ENCODE measurements at regions not wholly inside any gene's neighbourhood (a gene's known extent, or its start where the extent isn't known, plus 50 kb on each side); places are given as distances from the start of the nearest gene placed in this dataset.
"Not testable (repeated sequence)": the region's sequence is repeated elsewhere in the genome, so short reads cannot be mapped to it uniquely, and the experiment has no call there.

GRCh38 chr1:244144053-244144452 is 93.0 kb downstream of the ZBTB18 start:
- Mint-ChIP-seq H3K27ac (no peak overlapping the region), H3K36me3 (ENCODE audit: low read depth) (no peaks in the 10 kb centered on the region), H3K27me3 (ENCODE audit: low read depth) (peaks cover 2% of the 10 kb centered on the region), H3K4me3 (no peak overlapping the region), H3K4me1 (ENCODE audit: low read depth) (no peaks in the 10 kb centered on the region), H3K9me3 (no peaks in the 10 kb centered on the region)
- DNase-seq (ENCODE audit: low spot score), result no peak

- no peak for DNase-seq (ENCODE audit: low spot score)
- no peaks in the 10 kb centered on the region for H3K4me1 Mint-ChIP-seq (ENCODE audit: low read depth)
- no peaks in the 10 kb centered on the region for H3K36me3 Mint-ChIP-seq (ENCODE audit: low read depth)
- no peak overlapping the region for H3K4me3 Mint-ChIP-seq
- no peak overlapping the region for H3K27ac Mint-ChIP-seq
- no peaks in the 10 kb centered on the region for H3K9me3 Mint-ChIP-seq
- no peaks in the 10 kb centered on the region for H3K27me3 Mint-ChIP-seq (ENCODE audit: low read depth)
Measured at GRCh38 chr1:244150071-244150470, 99.0 kb downstream of the ZBTB18 start.

GRCh38 chr1:244150665-244151064 is 99.6 kb downstream of the ZBTB18 start:
- no peak for DNase-seq (ENCODE audit: low spot score)
- H3K4me1 Mint-ChIP-seq (ENCODE audit: low read depth), result no peaks in the 10 kb centered on the region
- H3K27ac Mint-ChIP-seq, result no peak overlapping the region
- H3K9me3 Mint-ChIP-seq, result no peaks in the 10 kb centered on the region
- H3K36me3 Mint-ChIP-seq (ENCODE audit: low read depth), result no peaks in the 10 kb centered on the region
- H3K4me3 Mint-ChIP-seq, result no peak overlapping the region
- H3K27me3 Mint-ChIP-seq (ENCODE audit: low read depth), result no peaks in the 10 kb centered on the region

- Mint-ChIP-seq H3K27me3 (ENCODE audit: low read depth) (no peaks in the 10 kb centered on the region), H3K27ac (no peak overlapping the region), H3K36me3 (ENCODE audit: low read depth) (no peaks in the 10 kb centered on the region), H3K4me1 (ENCODE audit: low read depth) (no peaks in the 10 kb centered on the region), H3K9me3 (no peaks in the 10 kb centered on the region), H3K4me3 (no peak overlapping the region)
- DNase-seq (ENCODE audit: low spot score), result no peak
Measured at GRCh38 chr1:244151537-244151936, 100.5 kb downstream of the ZBTB18 start.

- Mint-ChIP-seq H3K4me1 (ENCODE audit: low read depth) (no peaks in the 10 kb centered on the region), H3K27ac (no peak overlapping the region), H3K9me3 (no peaks in the 10 kb centered on the region), H3K4me3 (no peak overlapping the region), H3K36me3 (ENCODE audit: low read depth) (no peaks in the 10 kb centered on the region), H3K27me3 (ENCODE audit: low read depth) (no peaks in the 10 kb centered on the region)
- DNase-seq (ENCODE audit: low spot score), result no peak
Measured at GRCh38 chr1:244154508-244154871, 103.4 kb downstream of the ZBTB18 start.

GRCh38 chr1:244154872-244155531 is 103.9 kb downstream of the ZBTB18 start:
- H3K4me1 Mint-ChIP-seq (ENCODE audit: low read depth), result no peaks in the 10 kb centered on the region
- H3K27me3 Mint-ChIP-seq (ENCODE audit: low read depth), result no peaks in the 10 kb centered on the region
- no peaks in the 10 kb centered on the region for H3K9me3 Mint-ChIP-seq

GRCh38 chr1:244155661-244156060 is 104.6 kb downstream of the ZBTB18 start:
- DNase-seq (ENCODE audit: low spot score), result no peak
- no peaks in the 10 kb centered on the region for H3K36me3 Mint-ChIP-seq (ENCODE audit: low read depth)
- no peaks in the 10 kb centered on the region for H3K9me3 Mint-ChIP-seq
- no peaks in the 10 kb centered on the region for H3K4me1 Mint-ChIP-seq (ENCODE audit: low read depth)
- no peak overlapping the region for H3K27ac Mint-ChIP-seq
- H3K27me3 Mint-ChIP-seq (ENCODE audit: low read depth), result no peaks in the 10 kb centered on the region
- no peak overlapping the region for H3K4me3 Mint-ChIP-seq

More at GRCh38 chr1:244154872-244155531, 103.9 kb downstream of the ZBTB18 start:
- Mint-ChIP-seq H3K36me3 (ENCODE audit: low read depth) (no peaks in the 10 kb centered on the region), H3K27ac (no peak overlapping the region), H3K4me3 (no peak overlapping the region)
- DNase-seq (ENCODE audit: low spot score), result no peak

- H3K27me3 Mint-ChIP-seq (ENCODE audit: low read depth); H3K4me1 Mint-ChIP-seq (ENCODE audit: low read depth): not testable (repeated sequence)
Measured at GRCh38 chr1:244156617-244157016, 105.5 kb downstream of the ZBTB18 start.

GRCh38 chr1:244157731-244158438 is 106.8 kb downstream of the ZBTB18 start:
- Mint-ChIP-seq H3K27ac (no peak overlapping the region), H3K9me3 (no peaks in the 10 kb centered on the region), H3K27me3 (ENCODE audit: low read depth) (peaks cover 2% of the 10 kb centered on the region), H3K36me3 (ENCODE audit: low read depth) (no peaks in the 10 kb centered on the region), H3K4me1 (ENCODE audit: low read depth) (no peaks in the 10 kb centered on the region), H3K4me3 (no peak overlapping the region)
- DNase-seq (ENCODE audit: low spot score), result no peak

More at GRCh38 chr1:244156617-244157016, 105.5 kb downstream of the ZBTB18 start:
- H3K27ac Mint-ChIP-seq; H3K4me3 Mint-ChIP-seq; DNase-seq (ENCODE audit: low spot score); H3K9me3 Mint-ChIP-seq; H3K36me3 Mint-ChIP-seq (ENCODE audit: low read depth): not testable (repeated sequence)

- no peak for DNase-seq (ENCODE audit: low spot score)
- no peaks in the 10 kb centered on the region for H3K4me1 Mint-ChIP-seq (ENCODE audit: low read depth)
- no peak overlapping the region for H3K4me3 Mint-ChIP-seq
- H3K36me3 Mint-ChIP-seq (ENCODE audit: low read depth), result no peaks in the 10 kb centered on the region
- peaks cover 2% of the 10 kb centered on the region for H3K27me3 Mint-ChIP-seq (ENCODE audit: low read depth)
- no peaks in the 10 kb centered on the region for H3K9me3 Mint-ChIP-seq
- no peak overlapping the region for H3K27ac Mint-ChIP-seq
Measured at GRCh38 chr1:244159646-244160045, 108.6 kb downstream of the ZBTB18 start.

GRCh38 chr1:244160455-244161235 is 109.6 kb downstream of the ZBTB18 start:
- Mint-ChIP-seq H3K4me1 (ENCODE audit: low read depth) (no peaks in the 10 kb centered on the region), H3K27ac (no peak overlapping the region), H3K4me3 (no peak overlapping the region), H3K9me3 (no peaks in the 10 kb centered on the region), H3K27me3 (ENCODE audit: low read depth) (peaks cover 2% of the 10 kb centered on the region), H3K36me3 (ENCODE audit: low read depth) (no peaks in the 10 kb centered on the region)
- no peak for DNase-seq (ENCODE audit: low spot score)

- H3K27ac Mint-ChIP-seq, result no peak overlapping the region
- H3K36me3 Mint-ChIP-seq (ENCODE audit: low read depth), result no peaks in the 10 kb centered on the region
- H3K27me3 Mint-ChIP-seq (ENCODE audit: low read depth), result peaks cover 2% of the 10 kb centered on the region
- H3K4me1 Mint-ChIP-seq (ENCODE audit: low read depth), result no peaks in the 10 kb centered on the region
- no peak for DNase-seq (ENCODE audit: low spot score)
- no peaks in the 10 kb centered on the region for H3K9me3 Mint-ChIP-seq
- H3K4me3 Mint-ChIP-seq, result no peak overlapping the region
Measured at GRCh38 chr1:244161236-244161510, 110.1 kb downstream of the ZBTB18 start.

- no peak overlapping the region for H3K4me3 Mint-ChIP-seq
- H3K4me1 Mint-ChIP-seq (ENCODE audit: low read depth), result no peaks in the 10 kb centered on the region
- peaks cover 2% of the 10 kb centered on the region for H3K27me3 Mint-ChIP-seq (ENCODE audit: low read depth)
- no peaks in the 10 kb centered on the region for H3K36me3 Mint-ChIP-seq (ENCODE audit: low read depth)
- no peaks in the 10 kb centered on the region for H3K9me3 Mint-ChIP-seq
- no peak for DNase-seq (ENCODE audit: low spot score)
- no peak overlapping the region for H3K27ac Mint-ChIP-seq
Measured at GRCh38 chr1:244162786-244163530, 111.9 kb downstream of the ZBTB18 start.
